ENCODE measurements at regions not wholly inside any gene's neighbourhood (a gene's known extent, or its start where the extent isn't known, plus 50 kb on each side); places are given as distances from the start of the nearest gene placed in this dataset.

DNA sequence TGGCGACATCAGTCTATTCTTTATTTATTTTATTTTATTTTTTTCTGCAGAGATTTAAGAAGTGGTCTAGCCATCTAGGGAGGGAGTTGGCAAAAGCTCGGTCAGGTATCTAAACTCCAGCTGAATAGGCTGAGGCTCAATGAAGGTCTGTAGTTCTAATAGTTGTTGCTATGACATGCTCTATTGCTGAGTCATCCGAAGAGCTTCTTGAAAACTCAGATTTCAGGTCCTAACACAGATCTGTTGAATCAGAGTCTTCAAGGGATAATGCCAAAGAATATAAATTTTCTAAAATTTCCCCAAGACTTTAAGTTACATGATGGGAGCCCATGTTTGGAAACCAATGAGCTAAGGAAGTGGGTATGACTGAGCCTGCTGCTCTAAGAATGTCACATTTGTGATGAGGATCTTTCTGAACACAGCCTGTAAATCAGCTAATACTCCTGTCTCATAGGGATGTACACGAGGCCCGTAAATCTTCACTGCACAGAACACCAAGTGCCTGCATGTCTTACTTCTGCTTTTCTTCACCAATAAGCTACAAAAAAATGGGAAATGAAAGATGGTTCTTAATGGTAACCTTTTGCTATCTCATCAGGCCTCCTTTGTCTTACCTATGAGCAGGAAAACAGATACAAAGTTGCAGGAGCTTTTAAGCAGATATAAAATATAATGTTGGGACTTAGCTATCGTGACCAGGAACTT is 901.4 kb upstream of the API5 start:
- no peak for TF ChIP-seq YY1 (IDR thresholded peaks at IDR 0.05; ENCODE audit: low read depth)
- TF ChIP-seq TAF1 (IDR thresholded peaks at IDR 0.05; ENCODE audit: low read depth), result no peak
- TF ChIP-seq FOXM1 (IDR thresholded peaks at IDR 0.05; ENCODE audit: borderline replicate concordance, low read depth), result no peak
- no peak for TF ChIP-seq CEBPB (IDR thresholded peaks at IDR 0.05)
- no peak for TF ChIP-seq REST (IDR thresholded peaks at IDR 0.05; ENCODE audit: low read depth)
